ENCODE measurements at regions not wholly inside any gene's neighbourhood (a gene's known extent, or its start where the extent isn't known, plus 50 kb on each side); places are given as distances from the start of the nearest gene placed in this dataset.

- DNase-seq (ENCODE audit: low spot score): no peak
Observed at GRCh38 chr13:40169476-40169875, 497.0 kb downstream of the FOXO1 start.

GRCh38 chr13:40170091-40170490 is 496.4 kb downstream of the FOXO1 start:
- DNase-seq (ENCODE audit: low spot score): no peak

- DNase-seq (ENCODE audit: low spot score): no peak
Observed at GRCh38 chr13:40170982-40171381, 495.5 kb downstream of the FOXO1 start.

GRCh38 chr13:40171566-40171965 is 494.9 kb downstream of the FOXO1 start:
- no peak for DNase-seq (ENCODE audit: low spot score)

- DNase-seq (ENCODE audit: low spot score): no peak
Observed at GRCh38 chr13:40172149-40172591, 494.3 kb downstream of the FOXO1 start.

- DNase-seq (ENCODE audit: low spot score): no peak
Observed at GRCh38 chr13:40172878-40173277, 493.6 kb downstream of the FOXO1 start.

GRCh38 chr13:40175639-40176038 is 490.8 kb downstream of the FOXO1 start:
- DNase-seq (ENCODE audit: low spot score): no peak

GRCh38 chr13:40176242-40176641 is 490.2 kb downstream of the FOXO1 start:
- DNase-seq (ENCODE audit: low spot score): no peak

GRCh38 chr13:40178130-40178529 is 488.3 kb downstream of the FOXO1 start:
- DNase-seq (ENCODE audit: low spot score): no peak

- DNase-seq (ENCODE audit: low spot score): no peak
Observed at GRCh38 chr13:40179445-40180281, 486.8 kb downstream of the FOXO1 start.

- DNase-seq (ENCODE audit: low spot score): no peak
Observed at GRCh38 chr13:40180776-40181175, 485.7 kb downstream of the FOXO1 start.

GRCh38 chr13:40181203-40181845 is 485.1 kb downstream of the FOXO1 start:
- no peak for DNase-seq (ENCODE audit: low spot score)

GRCh38 chr13:40182591-40182990 is 483.9 kb downstream of the FOXO1 start:
- DNase-seq (ENCODE audit: low spot score): no peak

- no peak for DNase-seq (ENCODE audit: low spot score)
Observed at GRCh38 chr13:40185414-40185813, 481.0 kb downstream of the FOXO1 start.

GRCh38 chr13:40186041-40186440 is 480.4 kb downstream of the FOXO1 start:
- no peak for DNase-seq (ENCODE audit: low spot score)

- DNase-seq (ENCODE audit: low spot score): no peak
Observed at GRCh38 chr13:40186626-40187323, 479.7 kb downstream of the FOXO1 start.

- no peak for DNase-seq (ENCODE audit: low spot score)
Observed at GRCh38 chr13:40187324-40187795, 479.1 kb downstream of the FOXO1 start.

GRCh38 chr13:40187841-40188591 is 478.4 kb downstream of the FOXO1 start:
- no peak for DNase-seq (ENCODE audit: low spot score)

- DNase-seq (ENCODE audit: low spot score): no peak
Observed at GRCh38 chr13:40189426-40189825, 477.0 kb downstream of the FOXO1 start.

- no peak for DNase-seq (ENCODE audit: low spot score)
Observed at GRCh38 chr13:40189898-40190630, 476.4 kb downstream of the FOXO1 start.

- DNase-seq (ENCODE audit: low spot score): peak; percentile 54
Observed at GRCh38 chr13:40190641-40191100, 475.8 kb downstream of the FOXO1 start.

Measured in SW480 (cell line).